Lung (tissue), 11 donors: ENCODE measurements at regions not wholly inside any gene's neighbourhood (a gene's known extent, or its start where the extent isn't known, plus 50 kb on each side); places are given as distances from the start of the nearest gene placed in this dataset.

ENCODE experiments used
- ATAC-seq: fragments of 200-7000 bp; cut with Tn5 transposase; one replicate; pipeline ENCODE4 v1.9.1; 2020; ENCODE audit warnings: moderate number of reproducible peaks; ENCODE audit not compliant: insufficient read depth, low FRiP score
- DNase-seq, 3 donors: peaks; one replicate each; pipeline ENCODE4 v3.0.0-alpha.2; 2013 to 2017
- H3K27ac ChIP-seq, 2 donors: one replicate each; pipeline ENCODE4 v1.5.1; 2013; ENCODE audit warnings: mild to moderate bottlenecking in 2 of 2, moderate library complexity in 2 of 2, control low read depth in 1 of 2, inconsistent platforms in 1 of 2, low read depth in 1 of 2, low read length in 1 of 2
- H3K27me3 ChIP-seq, 3 donors: one replicate each; pipeline ENCODE4 v1.5.1; 2013; ENCODE audit warnings: low read length in 2 of 3; ENCODE audit not compliant: control insufficient read depth in 3 of 3, insufficient read depth in 3 of 3
- H3K36me3 ChIP-seq, 4 donors: one replicate each; pipeline ENCODE4 v1.5.1; 2013; ENCODE audit warnings: low read length in 4 of 4, mild to moderate bottlenecking in 1 of 4, moderate library complexity in 1 of 4; ENCODE audit not compliant: control insufficient read depth in 4 of 4, insufficient read depth in 4 of 4
- H3K4me1 ChIP-seq, 5 donors: one replicate each; pipeline ENCODE4 v1.5.1; 2013; ENCODE audit warnings: low read length in 5 of 5, mild to moderate bottlenecking in 2 of 5, moderate library complexity in 1 of 5; ENCODE audit not compliant: control insufficient read depth in 5 of 5, insufficient read depth in 5 of 5
- H3K4me3 ChIP-seq: one replicate; pipeline ENCODE4 v1.5.1; 2013; ENCODE audit warnings: mild to moderate bottlenecking, control low read depth, moderate library complexity
- H3K9ac ChIP-seq, 2 donors: one replicate each; pipeline ENCODE4 v1.5.1; 2013; ENCODE audit warnings: low read length in 2 of 2, control low read depth in 1 of 2; ENCODE audit not compliant: insufficient read depth in 1 of 2
- H3K9me3 ChIP-seq, 4 donors: one replicate each; pipeline ENCODE4 v1.5.1; 2013; ENCODE audit warnings: low read length in 3 of 4, mild to moderate bottlenecking in 1 of 4, moderate library complexity in 1 of 4; ENCODE audit not compliant: control insufficient read depth in 4 of 4, insufficient read depth in 3 of 4
- CTCF ChIP-seq: IDR thresholded peaks from 2 replicates; pipeline ENCODE4 v1.5.1; 2012; ENCODE audit warnings: mild to moderate bottlenecking; ENCODE audit errors: control extremely low read depth, extremely low read depth
- WGBS, 2 donors: extraction: QIAGEN DNeasy Blood & Tissue Kit; methylation state at CpG; one replicate each; pipeline ENCODE4 v1.1.7; 2013; 5-methylcytosine and 5-hydroxymethylcytosine counted together
- donor health status: control.
- donor health status: control.
- donor health status: Bipolar disorder and iron deficiency.
- donor health status: healthy.
- donor health status: DM: yes; HTN: yes; CAD: no.

GRCh38 chr11:112615891-112616290 lies 345.3 kb upstream of the NCAM1 start:
- no peak overlapping the region for H3K4me3 ChIP-seq
- H3K27me3 ChIP-seq, result no peaks in the 10 kb centered on the region
- peaks cover 0 to 16% (median 4%) of the 10 kb centered on the region in 5 donors for H3K4me1 ChIP-seq
- H3K9me3 ChIP-seq, result peaks cover 0 to 2% (median 0%) of the 10 kb centered on the region in 4 donors
- TF ChIP-seq CTCF, result no peak
- H3K9ac ChIP-seq, result no peak overlapping the region
- H3K36me3 ChIP-seq, result no peaks in the 10 kb centered on the region
- no peak overlapping the region for H3K27ac ChIP-seq
- DNase-seq, result no peak
- ATAC-seq, result no peak

- H3K9me3 ChIP-seq, result peaks cover 0 to 2% (median 0%) of the 10 kb centered on the region in 4 donors
- TF ChIP-seq CTCF, result no peak
- ATAC-seq, result no peak
- no peaks in the 10 kb centered on the region for H3K36me3 ChIP-seq
- H3K4me3 ChIP-seq, result no peak overlapping the region
- H3K27me3 ChIP-seq, result no peaks in the 10 kb centered on the region
- H3K27ac ChIP-seq, result no peak overlapping the region
- WGBS, 2 donors, result 74 to 75% methylated on average over 4 of the region's 4 CpGs
- no peak for DNase-seq
- H3K4me1 ChIP-seq, result peaks cover 0 to 15% (median 4%) of the 10 kb centered on the region in 5 donors
- no peak overlapping the region for H3K9ac ChIP-seq
Measured at GRCh38 chr11:112616327-112617097, 344.7 kb upstream of the NCAM1 start.

GRCh38 chr11:112617098-112617425 lies 344.2 kb upstream of the NCAM1 start:
- 74 to 85% methylated on average over 2 of the region's 2 CpGs for WGBS, 2 donors
- Histone ChIP-seq H3K9me3 (peaks cover 0 to 2% (median 0%) of the 10 kb centered on the region in 4 donors), H3K27ac (no peak overlapping the region), H3K27me3 (no peaks in the 10 kb centered on the region), H3K4me1 (peaks cover 0 to 10% (median 4%) of the 10 kb centered on the region in 5 donors), H3K4me3 (no peak overlapping the region), H3K9ac (no peak overlapping the region), H3K36me3 (no peaks in the 10 kb centered on the region)
- TF ChIP-seq CTCF, result no peak
- DNase-seq (no peak), ATAC-seq (no peak)
